ENCODE measurements at regions not wholly inside any gene's neighbourhood (a gene's known extent, or its start where the extent isn't known, plus 50 kb on each side); places are given as distances from the start of the nearest gene placed in this dataset.

GRCh38 chr9:105959531-105959930 is 265.2 kb downstream of the TMEM38B start:
- FAIRE-seq: no peak
- no peak overlapping the region for H3K4me2 ChIP-seq (ENCODE audit: control insufficient read depth, extremely low read depth, insufficient read depth, low read depth, low read length)
- TF ChIP-seq, protein P1, sequence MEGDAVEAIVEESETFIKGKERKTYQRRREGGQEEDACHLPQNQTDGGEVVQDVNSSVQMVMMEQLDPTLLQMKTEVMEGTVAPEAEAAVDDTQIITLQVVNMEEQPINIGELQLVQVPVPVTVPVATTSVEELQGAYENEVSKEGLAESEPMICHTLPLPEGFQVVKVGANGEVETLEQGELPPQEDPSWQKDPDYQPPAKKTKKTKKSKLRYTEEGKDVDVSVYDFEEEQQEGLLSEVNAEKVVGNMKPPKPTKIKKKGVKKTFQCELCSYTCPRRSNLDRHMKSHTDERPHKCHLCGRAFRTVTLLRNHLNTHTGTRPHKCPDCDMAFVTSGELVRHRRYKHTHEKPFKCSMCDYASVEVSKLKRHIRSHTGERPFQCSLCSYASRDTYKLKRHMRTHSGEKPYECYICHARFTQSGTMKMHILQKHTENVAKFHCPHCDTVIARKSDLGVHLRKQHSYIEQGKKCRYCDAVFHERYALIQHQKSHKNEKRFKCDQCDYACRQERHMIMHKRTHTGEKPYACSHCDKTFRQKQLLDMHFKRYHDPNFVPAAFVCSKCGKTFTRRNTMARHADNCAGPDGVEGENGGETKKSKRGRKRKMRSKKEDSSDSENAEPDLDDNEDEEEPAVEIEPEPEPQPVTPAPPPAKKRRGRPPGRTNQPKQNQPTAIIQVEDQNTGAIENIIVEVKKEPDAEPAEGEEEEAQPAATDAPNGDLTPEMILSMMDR (optimal IDR thresholded peaks at IDR 0.05 in 1 of 3, IDR thresholded peaks at IDR 0.05 in 1 of 3, conservative IDR thresholded peaks at IDR 0.05 in 1 of 3; ENCODE audit: extremely low read depth in 1 of 3, insufficient read depth in 2 of 3, low read length in 3 of 3): no peak
- no peak for TF ChIP-seq EZH2 (IDR thresholded peaks at IDR 0.05; ENCODE audit: low read length)

DNA sequence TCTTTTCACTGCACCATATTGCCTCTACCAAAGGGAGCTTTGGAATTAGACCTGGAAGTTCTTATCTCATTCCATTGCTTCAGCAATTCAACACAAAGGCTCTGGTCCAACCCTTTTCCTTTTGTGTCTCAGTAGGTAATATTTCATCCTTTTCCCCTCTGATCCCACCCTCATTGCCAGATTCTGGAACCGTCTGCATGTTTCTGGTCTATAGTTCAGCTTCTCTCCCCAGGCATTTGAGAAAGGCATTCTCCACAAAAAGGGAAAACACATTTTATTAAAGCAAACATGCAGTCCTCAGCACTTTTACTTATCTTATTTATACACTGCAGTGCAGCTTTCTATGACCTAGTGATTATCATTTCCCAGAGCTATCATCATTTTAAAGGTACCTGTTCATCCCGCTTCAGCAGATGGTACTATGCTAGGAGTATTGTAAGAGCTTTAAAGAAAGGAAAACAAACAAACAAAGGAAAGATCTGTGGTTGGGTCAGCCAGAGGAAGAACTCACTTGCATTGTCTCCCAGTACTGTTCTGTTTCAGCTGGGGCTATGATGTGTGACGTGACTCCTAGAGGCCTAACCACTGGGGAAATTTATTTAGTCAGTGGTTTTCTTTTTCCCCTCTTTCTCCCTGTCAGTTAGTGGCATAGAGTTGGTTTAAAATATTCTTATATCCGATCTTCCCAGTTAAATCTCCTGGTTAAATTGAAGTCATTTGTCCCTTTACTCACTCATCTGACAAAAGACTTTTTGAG is 269.2 kb downstream of the TMEM38B start:
- Histone ChIP-seq H3K4me1 (ENCODE audit: control insufficient read depth, extremely low read depth, insufficient read depth, low read length) (no peaks in the 10 kb centered on the region), H2AFZ (ENCODE audit: control insufficient read depth, low read length) (no peak overlapping the region), H3K79me2 (ENCODE audit: control insufficient read depth, insufficient read depth, low read length) (no peaks in the 10 kb centered on the region), H3K9ac (ENCODE audit: control insufficient read depth, extremely low read depth, insufficient read depth, low read length) (no peak overlapping the region), H3K9me3 (ENCODE audit: control insufficient read depth, low read depth, low read length) (no peaks in the 10 kb centered on the region), H3K9me1 (ENCODE audit: control insufficient read depth, extremely low read depth, insufficient read depth, low read length) (no peaks in the 10 kb centered on the region), H3K27me3 (ENCODE audit: control insufficient read depth, extremely low read depth, insufficient read depth, low read length) (no peaks in the 10 kb centered on the region), H4K20me1 (ENCODE audit: control insufficient read depth, extremely low read depth, insufficient read depth, low read length) (no peaks in the 10 kb centered on the region), H3K36me3 (ENCODE audit: control insufficient read depth in 2 of 2, extremely low read depth in 1 of 2, insufficient read depth in 2 of 2, low read length in 2 of 2) (no peaks in the 10 kb centered on the region), H3K4me3 (ENCODE audit: control insufficient read depth in 2 of 3, extremely low read depth in 1 of 3, insufficient read depth in 2 of 3, low read depth in 1 of 3, low read length in 3 of 3) (no peak overlapping the region), H3K4me2 (ENCODE audit: control insufficient read depth, extremely low read depth, insufficient read depth, low read depth, low read length) (no peak overlapping the region), H3K27ac (ENCODE audit: control insufficient read depth, insufficient read depth, low read length) (no peak overlapping the region)
- dilution Hi-C loops (cut with MboI; ENCODE audit: extremely low pct_ligation_motif_present, low sequenced_read_pairs): no loop called here
- DNase-seq (ENCODE audit: low read depth, low spot score): no peak
- no peak for TF ChIP-seq EZH2 (IDR thresholded peaks at IDR 0.05; ENCODE audit: low read length)
- TF ChIP-seq, protein P1 (optimal IDR thresholded peaks at IDR 0.05 in 1 of 3, IDR thresholded peaks at IDR 0.05 in 1 of 3, conservative IDR thresholded peaks at IDR 0.05 in 1 of 3; ENCODE audit: extremely low read depth in 1 of 3, insufficient read depth in 2 of 3, low read length in 3 of 3): no peak
- FAIRE-seq: no peak

More at GRCh38 chr9:105959531-105959930, 265.2 kb downstream of the TMEM38B start:
- H3K36me3 ChIP-seq (ENCODE audit: control insufficient read depth in 2 of 2, extremely low read depth in 1 of 2, insufficient read depth in 2 of 2, low read length in 2 of 2): no peaks in the 10 kb centered on the region
- dilution Hi-C loops (cut with MboI; ENCODE audit: extremely low pct_ligation_motif_present, low sequenced_read_pairs): no loop called here
- no peaks in the 10 kb centered on the region for H3K9me3 ChIP-seq (ENCODE audit: control insufficient read depth, low read depth, low read length)
- no peak overlapping the region for H2AFZ ChIP-seq (ENCODE audit: control insufficient read depth, low read length)
- H3K27ac ChIP-seq (ENCODE audit: control insufficient read depth, insufficient read depth, low read length): no peak overlapping the region
- no peak overlapping the region for H3K4me3 ChIP-seq (ENCODE audit: control insufficient read depth in 2 of 3, extremely low read depth in 1 of 3, insufficient read depth in 2 of 3, low read depth in 1 of 3, low read length in 3 of 3)
- H3K79me2 ChIP-seq (ENCODE audit: control insufficient read depth, insufficient read depth, low read length): no peaks in the 10 kb centered on the region
- no peaks in the 10 kb centered on the region for H4K20me1 ChIP-seq (ENCODE audit: control insufficient read depth, extremely low read depth, insufficient read depth, low read length)
- DNase-seq (ENCODE audit: low read depth, low spot score): no peak
- no peak overlapping the region for H3K9ac ChIP-seq (ENCODE audit: control insufficient read depth, extremely low read depth, insufficient read depth, low read length)
- H3K9me1 ChIP-seq (ENCODE audit: control insufficient read depth, extremely low read depth, insufficient read depth, low read length): no peaks in the 10 kb centered on the region
- H3K4me1 ChIP-seq (ENCODE audit: control insufficient read depth, extremely low read depth, insufficient read depth, low read length): no peaks in the 10 kb centered on the region
- H3K27me3 ChIP-seq (ENCODE audit: control insufficient read depth, extremely low read depth, insufficient read depth, low read length): no peaks in the 10 kb centered on the region
